ENCODE measurements at regions not wholly inside any gene's neighbourhood (a gene's known extent, or its start where the extent isn't known, plus 50 kb on each side); places are given as distances from the start of the nearest gene placed in this dataset.

GRCh38 chr7:121448429-121448828 is 52.3 kb upstream of the FAM3C start:
- H3K36me3 ChIP-seq (ENCODE audit: insufficient read depth, low read length), result no peaks in the 10 kb centered on the region
- TF ChIP-seq CTCF (conservative IDR thresholded peaks at IDR 0.05; ENCODE audit: low read length), result no peak
- TF ChIP-seq EZH2phosphoT487 (IDR thresholded peaks at IDR 0.05; ENCODE audit: borderline replicate concordance), result no peak
- no peak overlapping the region for H2AFZ ChIP-seq (ENCODE audit: low read length)
- no peaks in the 10 kb centered on the region for H3K79me2 ChIP-seq (ENCODE audit: insufficient read depth, low read length)
- no peak overlapping the region for H3K9ac ChIP-seq (ENCODE audit: low read depth, low read length, poor library complexity, severe bottlenecking)
- no peaks in the 10 kb centered on the region for H3K27me3 ChIP-seq (ENCODE audit: insufficient read depth, low read length, poor library complexity, severe bottlenecking)
- no peak overlapping the region for H3K4me3 ChIP-seq (ENCODE audit: low read length, poor library complexity, severe bottlenecking)
- H3K9me3 ChIP-seq (ENCODE audit: insufficient read depth, low read depth, low read length), result no peaks in the 10 kb centered on the region
- no peaks in the 10 kb centered on the region for H4K20me1 ChIP-seq (ENCODE audit: insufficient read depth, low read length, poor library complexity, severe bottlenecking)
- no peaks in the 10 kb centered on the region for H3K4me1 ChIP-seq (ENCODE audit: insufficient read depth, low read length, poor library complexity, severe bottlenecking)
- H3K4me2 ChIP-seq (ENCODE audit: low read depth, low read length, poor library complexity, severe bottlenecking), result no peak overlapping the region
- no peaks in the 10 kb centered on the region for H3F3A ChIP-seq (ENCODE audit: low read depth)
- H3K9me2 ChIP-seq (replicated peaks; ENCODE audit: low read depth, low read length), result no peaks in the 10 kb centered on the region

- Histone ChIP-seq H3K9ac (ENCODE audit: low read depth, low read length, poor library complexity, severe bottlenecking) (no peak overlapping the region), H2AFZ (ENCODE audit: low read length) (no peak overlapping the region), H3K4me3 (ENCODE audit: low read length, poor library complexity, severe bottlenecking) (no peak overlapping the region), H3F3A (ENCODE audit: low read depth) (no peaks in the 10 kb centered on the region), H3K79me2 (ENCODE audit: insufficient read depth, low read length) (no peaks in the 10 kb centered on the region), H3K36me3 (ENCODE audit: insufficient read depth, low read length) (no peaks in the 10 kb centered on the region), H3K9me3 (ENCODE audit: insufficient read depth, low read depth, low read length) (no peaks in the 10 kb centered on the region), H3K27me3 (ENCODE audit: insufficient read depth, low read length, poor library complexity, severe bottlenecking) (no peaks in the 10 kb centered on the region), H4K20me1 (ENCODE audit: insufficient read depth, low read length, poor library complexity, severe bottlenecking) (no peaks in the 10 kb centered on the region), H3K4me2 (ENCODE audit: low read depth, low read length, poor library complexity, severe bottlenecking) (no peak overlapping the region), H3K4me1 (ENCODE audit: insufficient read depth, low read length, poor library complexity, severe bottlenecking) (no peaks in the 10 kb centered on the region), H3K9me2 (replicated peaks; ENCODE audit: low read depth, low read length) (no peaks in the 10 kb centered on the region)
- TF ChIP-seq EZH2phosphoT487 (IDR thresholded peaks at IDR 0.05; ENCODE audit: borderline replicate concordance) (no peak), CTCF (conservative IDR thresholded peaks at IDR 0.05; ENCODE audit: low read length) (no peak)
These were observed 51.8 kb upstream of the FAM3C start for GRCh38 chr7:121447911-121448300.

- Histone ChIP-seq H3K36me3 (ENCODE audit: insufficient read depth, low read length) (no peaks in the 10 kb centered on the region), H3F3A (ENCODE audit: low read depth) (no peaks in the 10 kb centered on the region), H3K27me3 (ENCODE audit: insufficient read depth, low read length, poor library complexity, severe bottlenecking) (no peaks in the 10 kb centered on the region), H3K9me2 (replicated peaks; ENCODE audit: low read depth, low read length) (no peaks in the 10 kb centered on the region), H3K4me3 (ENCODE audit: low read length, poor library complexity, severe bottlenecking) (no peak overlapping the region), H3K9ac (ENCODE audit: low read depth, low read length, poor library complexity, severe bottlenecking) (no peak overlapping the region), H3K4me1 (ENCODE audit: insufficient read depth, low read length, poor library complexity, severe bottlenecking) (no peaks in the 10 kb centered on the region), H3K4me2 (ENCODE audit: low read depth, low read length, poor library complexity, severe bottlenecking) (no peak overlapping the region), H3K9me3 (ENCODE audit: insufficient read depth, low read depth, low read length) (no peaks in the 10 kb centered on the region), H2AFZ (ENCODE audit: low read length) (no peak overlapping the region), H3K79me2 (ENCODE audit: insufficient read depth, low read length) (no peaks in the 10 kb centered on the region), H4K20me1 (ENCODE audit: insufficient read depth, low read length, poor library complexity, severe bottlenecking) (no peaks in the 10 kb centered on the region)
- TF ChIP-seq EZH2phosphoT487 (IDR thresholded peaks at IDR 0.05; ENCODE audit: borderline replicate concordance), result no peak
- no peak for TF ChIP-seq CTCF (conservative IDR thresholded peaks at IDR 0.05; ENCODE audit: low read length)
These were observed 51.3 kb upstream of the FAM3C start for GRCh38 chr7:121447243-121447910.

Data from Loucy (cell line).